GM12864 (cell line): ENCODE measurements at regions not wholly inside any gene's neighbourhood (a gene's known extent, or its start where the extent isn't known, plus 50 kb on each side); places are given as distances from the start of the nearest gene placed in this dataset.

Source experiments
- DNase-seq: peaks from one replicate; pipeline ENCODE4 v3.0.0-alpha.2; 2011; ENCODE audit warnings: low read depth
- H3K4me3 ChIP-seq: 2 replicates; pipeline ENCODE4 v1.5.1; 2011; ENCODE audit warnings: mild to moderate bottlenecking, low read depth, low read length, control low read depth
- CTCF ChIP-seq: IDR thresholded peaks from 2 replicates; pipeline ENCODE4 v1.5.1; 2011; ENCODE audit warnings: low read depth, mild to moderate bottlenecking, moderate library complexity, low read length, control low read depth, inconsistent platforms; ENCODE audit errors: missing control alignments

DNA sequence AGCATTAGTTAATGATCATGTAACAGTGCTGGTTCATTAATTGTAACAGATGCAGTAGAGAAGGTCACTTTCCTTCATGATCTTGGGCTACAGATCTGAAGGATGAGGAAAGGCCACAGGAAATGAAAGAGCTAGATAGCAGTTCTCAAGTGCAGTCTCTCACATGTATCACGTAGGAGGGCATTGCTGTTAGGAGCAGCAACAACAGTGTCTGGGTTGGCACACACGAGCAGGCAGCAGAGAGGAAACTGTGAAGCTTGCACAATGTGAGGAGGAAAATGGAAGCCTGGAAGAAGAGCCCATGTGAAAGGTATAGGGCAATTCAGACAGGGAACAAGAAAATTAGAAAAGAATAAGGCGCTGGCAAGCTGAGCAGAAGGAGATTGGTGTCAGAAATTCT is 1741.5 kb downstream of the PCDH9 start:
- H3K4me3 ChIP-seq = no peak overlapping the region
- TF ChIP-seq CTCF = no peak
- no peak for DNase-seq

- DNase-seq = no peak
- TF ChIP-seq CTCF = no peak
- H3K4me3 ChIP-seq = no peak overlapping the region
Observed at GRCh38 chr13:65479692-65480091, 1750.4 kb downstream of the PCDH9 start.

DNA sequence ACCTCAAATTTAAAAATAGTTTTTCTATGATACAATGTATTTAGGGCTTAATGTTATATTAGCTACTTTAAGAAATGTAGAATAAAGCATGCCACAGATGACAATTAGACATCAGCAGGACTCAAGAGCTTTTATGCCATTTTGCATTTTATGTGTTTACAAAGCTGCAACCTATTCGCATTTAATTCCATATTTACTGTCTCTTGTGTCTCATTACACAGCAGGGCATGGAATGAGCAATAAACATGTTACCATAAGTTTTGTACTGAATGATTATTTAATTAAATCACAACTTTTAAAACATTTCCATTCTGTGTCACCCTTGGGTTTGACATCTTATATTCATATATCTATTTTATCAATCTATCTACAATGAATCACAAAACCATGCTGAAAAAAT is 1756.9 kb downstream of the PCDH9 start:
- DNase-seq = no peak
- no peak for TF ChIP-seq CTCF
- H3K4me3 ChIP-seq = no peak overlapping the region

DNA sequence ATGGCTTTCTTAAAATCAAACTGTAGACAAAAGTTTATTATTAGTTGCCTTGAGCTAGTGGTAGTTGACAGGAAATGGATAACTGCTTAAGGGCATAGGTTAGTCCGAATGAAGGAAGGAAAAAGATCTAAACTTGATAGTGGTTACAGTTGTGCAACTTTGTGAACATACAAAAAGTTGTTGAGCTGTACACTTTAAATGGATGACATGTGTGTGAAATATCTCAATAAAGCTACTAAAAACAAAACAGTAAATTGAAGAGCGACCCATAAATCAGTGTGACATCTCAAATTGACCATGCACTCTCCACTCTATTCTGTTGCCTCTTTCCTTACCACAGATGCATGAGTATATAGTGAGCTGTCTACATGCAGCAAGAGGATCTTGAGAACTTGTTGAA is 1757.8 kb downstream of the PCDH9 start:
- no peak overlapping the region for H3K4me3 ChIP-seq
- no peak for TF ChIP-seq CTCF
- no peak for DNase-seq

DNA sequence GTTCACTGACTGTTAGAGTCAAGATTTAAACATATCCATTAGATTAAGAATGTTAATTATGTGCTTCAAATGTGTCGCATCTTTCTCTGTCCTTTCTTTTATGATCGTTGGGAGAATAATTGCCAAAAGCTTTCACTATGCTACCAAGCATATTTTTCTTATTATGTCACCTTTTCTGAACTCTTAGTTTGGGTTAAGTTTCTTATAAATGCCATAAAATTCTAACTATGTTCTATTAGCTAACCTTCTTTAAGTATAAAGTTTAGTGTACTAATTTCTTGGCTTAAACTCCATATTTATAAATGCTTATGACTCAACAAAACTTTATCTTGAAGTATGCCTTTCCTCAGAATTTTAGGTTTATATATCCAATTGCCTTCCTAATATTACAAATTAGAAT is 1759.4 kb downstream of the PCDH9 start:
- no peak for TF ChIP-seq CTCF
- no peak for DNase-seq
- H3K4me3 ChIP-seq = no peak overlapping the region

GRCh38 chr13:65468628-65469027 is 1761.5 kb downstream of the PCDH9 start:
- TF ChIP-seq CTCF = no peak
- H3K4me3 ChIP-seq = no peak overlapping the region
- DNase-seq = no peak

DNA sequence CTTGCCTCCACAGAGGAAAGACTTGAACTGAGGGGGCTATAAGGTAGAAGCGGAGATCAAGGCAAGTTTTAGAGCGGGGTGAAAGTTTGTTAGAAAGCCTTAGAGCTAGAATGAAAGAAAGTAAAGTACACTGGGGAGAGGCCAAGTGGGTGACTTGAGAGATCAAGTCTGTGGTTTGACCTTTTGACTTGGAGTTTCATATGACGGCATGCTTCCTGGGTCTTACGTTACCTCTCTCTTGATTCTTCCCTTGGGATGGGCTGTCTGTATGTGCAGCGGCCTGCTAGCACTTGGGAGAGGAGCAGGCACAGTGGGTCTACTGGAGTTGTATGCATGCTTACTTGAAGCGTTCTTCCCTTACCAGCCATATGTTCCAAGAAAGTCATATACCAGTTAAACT is 1768.5 kb downstream of the PCDH9 start:
- no peak overlapping the region for H3K4me3 ChIP-seq
- no peak for DNase-seq
- TF ChIP-seq CTCF = no peak
